HuH-7 (cell line): ENCODE measurements at regions not wholly inside any gene's neighbourhood (a gene's known extent, or its start where the extent isn't known, plus 50 kb on each side); places are given as distances from the start of the nearest gene placed in this dataset.
"Not testable (repeated sequence)": the region's sequence is repeated elsewhere in the genome, so short reads cannot be mapped to it uniquely, and the experiment has no call there.

ENCODE experiments used
- DNase-seq: peaks from one replicate; pipeline ENCODE4 v3.0.0; 2011; ENCODE audit warnings: low spot score

DNA sequence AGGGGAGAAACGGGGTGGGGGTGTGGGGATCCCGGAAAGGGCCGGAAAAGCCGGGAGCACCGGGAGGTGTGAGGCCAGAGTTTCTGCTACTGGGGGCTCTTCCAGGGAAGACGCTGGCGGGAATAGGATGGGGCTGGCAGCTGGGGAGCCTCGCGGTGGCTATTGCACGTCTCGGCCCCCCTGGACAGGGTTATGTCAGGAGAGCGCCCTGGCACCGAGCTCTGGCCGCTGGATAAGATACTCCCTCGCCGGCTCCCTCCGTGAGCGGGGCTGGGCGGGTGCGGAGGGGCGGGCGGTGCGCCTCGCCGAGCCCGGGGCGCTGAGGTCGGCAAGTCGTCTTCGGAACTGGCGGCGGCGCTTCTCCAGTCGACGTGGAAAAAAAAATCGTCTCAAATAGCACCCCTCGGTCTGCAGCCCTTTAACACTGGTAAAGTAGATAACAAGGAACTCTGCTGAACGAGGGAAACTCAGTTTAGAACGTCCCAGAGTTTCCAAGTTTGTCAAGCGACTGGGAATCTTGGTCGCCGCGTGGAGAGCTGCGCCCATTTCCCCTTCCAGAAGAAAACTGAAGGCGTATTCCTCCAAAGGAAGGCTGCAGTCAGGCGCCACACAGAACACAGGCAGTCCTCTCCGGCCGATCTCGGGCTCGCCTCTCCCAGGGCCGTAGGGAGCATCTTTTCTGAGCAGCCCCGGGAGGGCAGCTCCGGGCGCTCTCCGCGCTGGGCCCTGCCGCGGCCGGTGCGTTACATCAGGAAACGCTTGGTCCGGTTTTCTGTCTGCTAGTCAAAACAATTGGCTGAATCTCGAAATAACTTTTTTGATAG lies 115.1 kb downstream of the KCNRG start:
- DNase-seq: peak; percentile 33

DNA sequence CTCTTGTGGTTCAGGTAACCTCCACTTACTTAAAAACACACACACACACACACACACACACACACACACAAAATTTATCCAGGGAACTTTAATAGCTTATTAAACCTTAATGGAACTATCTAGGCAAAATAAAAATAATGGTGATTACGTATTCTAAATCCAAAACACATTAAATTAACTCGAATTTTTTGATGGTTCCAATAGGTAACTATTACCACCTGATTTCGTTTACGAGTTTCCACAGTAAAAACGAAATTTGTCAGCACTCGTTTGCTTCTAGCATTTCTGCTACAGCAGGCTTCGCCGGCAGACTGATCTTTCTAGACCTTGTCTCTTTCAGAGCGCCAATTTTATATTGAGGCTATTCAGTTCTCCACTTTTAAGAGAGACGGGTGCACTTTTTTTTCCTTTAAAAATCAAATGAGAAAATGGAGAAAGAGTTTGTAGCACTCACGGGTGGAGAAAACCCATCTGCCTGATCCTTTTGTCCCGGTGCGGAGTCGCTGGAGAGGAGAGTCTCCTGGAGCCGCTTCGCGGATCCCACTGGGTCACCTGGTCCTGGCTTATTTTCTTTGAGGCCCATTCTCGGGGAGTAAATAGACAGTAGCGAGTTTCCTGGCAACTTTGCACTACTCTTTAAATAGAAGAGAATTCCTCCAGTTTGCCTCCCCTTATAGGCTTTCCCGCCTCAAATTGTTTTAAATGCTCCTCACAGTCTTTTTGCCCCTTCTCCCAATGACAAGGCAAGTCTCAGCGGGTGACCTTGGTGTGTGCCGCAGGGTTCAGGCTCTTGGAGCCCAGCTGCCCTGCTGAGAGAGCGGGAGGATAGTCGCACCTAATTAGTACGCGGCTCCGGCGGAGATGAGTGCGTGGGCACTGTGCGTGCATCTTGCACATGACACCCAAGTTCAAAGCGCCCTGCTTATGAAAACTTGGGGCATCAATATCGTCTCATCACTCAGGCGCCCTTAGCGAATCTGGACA lies 117.0 kb downstream of the KCNRG start:
- DNase-seq: no peak

DNA sequence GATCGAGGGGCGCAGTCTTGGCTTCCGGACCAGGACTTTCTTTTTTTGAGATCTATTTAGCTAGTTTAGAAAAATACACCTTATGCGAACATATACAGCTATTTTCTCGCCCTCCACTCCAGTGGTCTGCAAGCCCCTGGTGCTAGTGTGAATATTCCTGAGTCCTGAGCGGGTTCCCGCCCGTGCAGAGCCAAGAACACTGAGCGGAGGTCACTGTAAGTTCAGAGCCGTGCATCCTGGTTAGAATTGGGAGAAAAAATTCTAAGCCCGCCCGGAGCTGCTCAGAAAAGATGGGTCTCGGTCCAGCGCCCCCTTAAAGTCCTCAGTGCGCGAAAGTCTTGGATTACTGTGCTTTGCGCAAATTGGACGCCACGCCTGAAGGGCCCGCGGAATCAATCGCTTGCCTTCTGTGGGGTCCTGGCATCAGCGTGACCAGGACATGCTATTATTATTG lies 117.7 kb downstream of the KCNRG start:
- DNase-seq: no peak

DNA sequence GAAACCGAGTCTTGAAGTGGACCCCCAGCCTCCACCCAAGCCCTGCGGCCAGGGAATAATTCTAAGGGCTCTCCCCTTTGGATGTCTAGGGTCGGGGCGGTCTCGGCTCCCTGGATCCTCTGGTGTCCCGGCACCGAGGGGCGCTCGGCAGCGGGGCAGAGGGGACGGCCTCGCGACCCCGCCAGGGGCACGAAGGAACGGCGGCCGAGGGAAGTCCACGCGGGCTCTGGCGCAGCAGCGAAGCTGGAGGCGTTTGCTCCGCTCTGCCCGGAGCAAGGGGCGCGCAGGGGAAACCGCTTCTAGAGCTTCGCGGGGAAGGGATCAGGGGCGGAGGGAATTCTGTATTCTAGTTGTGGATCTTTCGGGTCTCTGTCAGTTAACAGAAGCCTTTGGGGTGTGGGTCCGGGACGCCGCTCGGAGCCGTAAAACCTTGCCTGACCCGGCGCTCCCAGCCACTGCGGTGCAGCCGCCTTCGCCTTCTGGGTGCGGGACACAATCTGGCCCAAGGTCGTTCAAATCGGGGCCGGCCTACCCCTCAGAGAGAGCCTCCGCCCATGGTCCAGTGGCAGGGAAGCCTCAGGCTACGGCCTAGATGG lies 118.2 kb downstream of the KCNRG start:
- DNase-seq: no peak

DNA sequence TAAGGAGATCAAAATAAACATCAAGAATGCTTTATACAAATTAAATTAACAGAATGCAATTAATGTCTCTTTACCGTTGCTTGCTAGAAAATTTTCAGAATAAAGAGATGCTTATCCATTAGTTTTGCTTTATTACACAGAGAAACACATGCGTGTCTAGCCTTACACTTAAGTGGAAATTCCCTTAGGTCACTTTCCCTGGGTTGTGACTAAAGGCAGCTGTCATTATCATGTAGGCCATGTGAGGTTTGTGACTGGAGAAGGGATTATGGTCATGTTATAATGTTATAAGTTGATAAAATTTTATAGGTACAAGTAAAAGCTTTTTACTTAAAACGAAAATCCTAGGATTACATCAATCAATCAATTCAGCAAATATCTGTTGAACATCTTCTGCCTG lies 121.0 kb downstream of the KCNRG start:
- no peak for DNase-seq

DNA sequence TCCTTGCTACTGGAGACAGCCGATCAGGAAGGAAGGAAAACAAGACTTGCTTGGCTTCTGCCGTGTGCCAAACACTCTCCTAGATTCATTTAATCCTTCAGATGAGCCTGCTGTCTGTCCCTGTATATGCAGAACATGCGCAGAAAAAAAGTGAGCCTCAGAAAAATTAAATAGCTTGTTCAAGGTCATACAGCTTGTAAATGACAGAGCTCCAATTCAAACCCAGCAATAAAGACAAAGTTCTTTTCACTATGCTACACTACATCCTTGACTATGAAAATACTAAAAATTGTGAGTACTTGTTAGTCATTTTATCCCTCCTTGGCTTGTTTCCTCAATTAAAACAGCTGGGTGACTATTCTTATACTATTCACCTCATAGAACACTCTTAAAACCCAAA lies 121.4 kb downstream of the KCNRG start:
- no peak for DNase-seq

DNA sequence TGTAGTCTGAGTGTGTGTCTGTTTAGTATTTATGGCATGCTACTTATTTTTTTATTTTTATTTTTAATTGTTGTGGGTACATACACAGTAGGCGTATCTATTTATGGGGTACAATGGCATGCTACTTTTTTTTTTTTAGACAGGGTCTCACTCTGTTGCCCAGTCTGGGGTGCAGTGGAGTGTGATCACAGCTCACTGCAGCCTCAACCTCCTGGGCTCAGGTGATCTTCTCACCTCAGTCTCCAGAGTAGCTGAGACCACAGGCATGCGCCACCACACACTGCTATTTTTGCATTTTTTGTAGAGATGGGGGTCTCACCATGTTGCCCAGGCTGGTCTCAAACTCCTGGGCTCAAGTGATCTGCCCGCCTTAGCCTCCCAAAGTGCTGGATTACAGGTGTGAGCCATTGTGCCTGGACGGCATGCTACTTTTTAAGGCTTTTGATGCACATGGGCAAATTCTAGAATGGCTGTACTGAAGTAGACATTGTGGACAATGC lies 124.2 kb downstream of the KCNRG start:
- not testable (repeated sequence) for DNase-seq

DNA sequence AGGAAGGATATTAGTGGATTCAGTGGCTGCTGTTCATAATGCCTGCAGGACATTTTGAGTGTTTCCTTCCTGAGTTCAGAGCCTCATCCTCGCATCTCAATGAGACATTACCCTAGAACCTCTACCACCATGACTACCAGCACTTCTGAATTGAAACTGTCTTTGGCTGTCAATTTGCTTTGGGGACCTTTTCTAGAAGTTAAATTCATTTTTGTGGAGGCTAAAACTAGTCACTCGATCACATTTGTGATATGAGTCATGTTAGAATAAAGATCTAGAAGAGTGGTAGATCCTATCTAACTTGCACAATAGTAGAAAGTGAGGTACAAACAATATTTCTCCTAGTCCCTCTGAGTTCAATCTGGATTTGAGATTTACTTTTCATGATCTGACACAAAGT lies 124.9 kb downstream of the KCNRG start:
- DNase-seq: no peak

DNA sequence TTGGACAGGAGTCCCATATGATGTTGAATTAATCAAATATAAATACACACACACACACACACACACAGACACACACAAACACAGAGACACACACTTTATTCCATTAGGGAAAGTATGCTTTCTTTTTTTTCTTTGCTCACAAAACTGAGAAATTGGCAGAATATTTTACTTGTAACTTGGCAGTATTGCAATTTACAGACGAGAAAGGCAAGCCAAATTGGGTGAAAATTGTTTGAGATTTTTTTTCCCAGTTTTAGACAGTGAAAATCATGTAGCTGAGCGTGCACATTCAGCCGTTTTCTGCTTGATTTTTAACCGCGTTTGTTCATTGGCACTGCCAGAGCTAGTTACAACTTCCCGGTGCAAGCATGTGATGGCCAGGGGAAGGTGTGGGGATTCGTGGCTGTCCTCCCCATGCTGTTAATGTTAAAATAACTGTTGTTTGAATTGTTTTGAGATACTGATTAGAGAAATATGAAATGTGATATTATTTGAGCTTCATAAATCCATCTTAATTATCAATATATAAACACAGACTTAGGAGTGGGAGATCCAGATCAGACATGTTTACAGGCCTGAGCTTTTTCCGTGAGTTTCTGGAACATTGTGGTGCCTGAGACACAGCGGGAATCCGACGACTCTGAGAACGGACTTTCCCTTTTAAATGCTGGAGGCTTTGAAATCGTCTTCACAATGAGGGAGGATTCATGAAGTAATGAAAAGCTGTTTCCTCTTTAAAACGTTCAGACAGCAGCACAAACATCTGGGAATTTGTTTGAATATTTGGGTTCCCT lies 125.5 kb downstream of the KCNRG start:
- DNase-seq: no peak

DNA sequence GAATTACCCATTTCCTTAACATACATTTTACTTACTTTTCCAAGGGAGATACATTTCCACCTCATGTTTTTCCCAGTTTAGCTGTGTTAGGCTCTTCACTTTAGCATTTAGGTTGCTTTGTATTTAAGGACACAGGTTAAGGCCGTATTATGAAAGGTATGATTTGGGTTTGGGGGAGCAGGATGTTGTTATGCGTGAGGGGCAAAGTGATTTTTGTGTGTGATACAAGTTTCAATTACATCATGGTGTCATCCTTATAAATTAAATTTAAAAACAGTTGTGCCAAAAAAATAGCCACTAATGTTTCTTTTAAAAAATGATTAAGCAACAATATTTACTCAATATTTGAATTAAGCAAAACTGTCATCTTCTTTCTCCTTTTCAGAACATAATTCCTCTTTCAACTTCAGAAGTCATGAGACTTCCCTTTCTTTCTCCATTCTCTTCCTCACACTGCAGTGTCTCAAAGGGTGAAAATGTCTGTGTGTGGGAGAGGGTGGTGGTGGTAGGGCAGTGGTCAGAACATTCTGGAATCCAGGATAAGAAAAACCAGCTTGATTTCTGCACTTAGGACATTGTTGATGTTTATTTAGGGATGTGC lies 126.2 kb downstream of the KCNRG start:
- no peak for DNase-seq

DNA sequence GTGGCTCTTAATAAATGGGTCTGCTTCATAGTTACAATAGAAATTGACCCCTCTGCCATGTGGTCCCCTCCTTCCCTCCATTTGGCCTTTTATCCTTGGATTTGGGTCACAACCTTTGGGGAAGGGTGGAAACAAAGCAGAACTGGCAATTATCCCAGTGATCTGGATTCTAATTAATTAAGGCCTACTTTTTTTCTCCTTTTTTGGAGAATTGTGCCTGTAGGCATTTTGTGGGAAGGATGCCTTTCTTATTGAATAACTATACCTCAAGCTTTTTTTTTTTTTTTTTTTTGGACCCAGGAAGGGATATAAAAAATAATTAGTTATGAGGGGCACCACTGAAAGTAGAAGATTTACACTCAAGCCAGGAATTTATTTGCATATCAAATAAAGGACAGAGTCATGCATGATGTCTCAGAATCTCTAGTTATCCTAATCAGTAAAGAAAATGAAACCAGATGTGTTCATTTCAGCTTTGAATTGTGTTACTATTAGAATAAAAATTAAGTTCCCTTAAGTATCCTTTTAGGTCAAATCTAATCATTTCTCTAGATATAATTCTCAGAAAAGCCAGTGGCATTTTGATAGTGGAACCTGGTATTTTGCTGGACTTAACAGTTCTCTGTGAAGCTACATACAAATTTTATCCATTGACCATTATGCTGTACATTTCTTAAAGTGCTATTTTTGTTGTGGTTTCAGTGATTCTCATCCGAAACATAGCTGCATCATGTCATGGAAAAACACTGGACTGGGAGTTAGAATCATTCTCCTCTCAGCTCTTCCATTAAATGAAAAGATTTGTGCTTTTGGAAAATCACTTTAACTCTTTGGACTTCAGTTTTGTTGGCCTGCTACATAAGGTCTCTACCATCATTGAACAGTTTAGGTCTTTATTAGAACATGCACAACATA lies 129.3 kb downstream of the KCNRG start:
- no peak for DNase-seq

DNA sequence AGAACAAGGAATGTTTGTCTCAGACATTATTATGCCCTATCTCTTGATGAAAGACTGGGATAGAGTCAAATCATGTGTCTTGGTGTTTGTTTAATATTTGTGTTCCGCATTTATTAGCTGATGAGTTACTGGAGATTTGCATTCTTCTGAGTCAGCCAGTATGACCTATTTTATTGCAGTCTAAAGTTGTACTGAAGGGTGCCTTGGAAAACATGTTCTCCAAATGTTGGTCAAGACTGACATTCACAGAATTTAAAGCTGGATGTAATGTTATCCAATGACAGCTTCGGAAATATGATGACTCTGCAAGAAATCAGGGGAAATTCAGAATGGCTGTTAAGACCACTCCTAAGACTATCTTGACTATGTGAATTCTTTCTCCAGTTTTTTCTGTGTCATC lies 134.0 kb downstream of the KCNRG start:
- no peak for DNase-seq

DNA sequence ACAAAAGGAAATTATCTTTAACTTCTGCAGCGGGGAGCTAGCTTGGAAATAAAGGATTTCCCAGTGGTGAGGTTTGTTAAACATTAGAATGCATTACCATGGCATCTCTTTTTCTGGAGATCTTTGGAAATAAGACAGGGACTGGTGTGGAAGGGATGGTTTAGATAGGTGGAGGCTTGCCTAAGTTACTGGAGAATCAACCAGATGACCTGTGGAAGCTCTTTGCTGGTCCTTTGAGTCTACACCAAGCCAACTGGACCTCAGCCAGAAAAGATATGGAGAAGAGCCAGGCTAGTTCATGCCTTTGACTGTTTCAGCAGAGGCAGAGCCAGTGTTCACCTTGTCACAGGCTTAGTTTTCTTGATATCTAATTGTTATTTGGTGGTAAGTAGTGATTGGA lies 134.7 kb downstream of the KCNRG start:
- DNase-seq: no peak

DNA sequence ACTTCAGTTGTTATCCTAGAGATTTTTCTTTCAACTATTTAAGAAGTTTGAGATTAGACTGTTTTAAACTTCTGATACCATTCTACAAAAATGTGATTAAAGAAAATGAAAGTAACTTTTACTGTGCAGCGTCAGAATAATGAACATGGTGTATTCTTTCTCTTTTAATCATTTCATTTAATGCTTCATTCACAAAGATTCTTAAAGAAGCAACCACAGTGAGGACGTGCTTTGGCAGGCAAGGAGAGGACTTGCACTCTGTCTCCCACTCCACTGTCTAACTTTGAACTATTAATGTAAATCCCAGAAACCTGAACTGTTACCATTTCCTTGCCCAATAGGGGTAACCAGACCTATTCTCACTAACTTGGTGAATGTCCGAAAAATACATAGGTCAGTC lies 137.0 kb downstream of the KCNRG start:
- no peak for DNase-seq

DNA sequence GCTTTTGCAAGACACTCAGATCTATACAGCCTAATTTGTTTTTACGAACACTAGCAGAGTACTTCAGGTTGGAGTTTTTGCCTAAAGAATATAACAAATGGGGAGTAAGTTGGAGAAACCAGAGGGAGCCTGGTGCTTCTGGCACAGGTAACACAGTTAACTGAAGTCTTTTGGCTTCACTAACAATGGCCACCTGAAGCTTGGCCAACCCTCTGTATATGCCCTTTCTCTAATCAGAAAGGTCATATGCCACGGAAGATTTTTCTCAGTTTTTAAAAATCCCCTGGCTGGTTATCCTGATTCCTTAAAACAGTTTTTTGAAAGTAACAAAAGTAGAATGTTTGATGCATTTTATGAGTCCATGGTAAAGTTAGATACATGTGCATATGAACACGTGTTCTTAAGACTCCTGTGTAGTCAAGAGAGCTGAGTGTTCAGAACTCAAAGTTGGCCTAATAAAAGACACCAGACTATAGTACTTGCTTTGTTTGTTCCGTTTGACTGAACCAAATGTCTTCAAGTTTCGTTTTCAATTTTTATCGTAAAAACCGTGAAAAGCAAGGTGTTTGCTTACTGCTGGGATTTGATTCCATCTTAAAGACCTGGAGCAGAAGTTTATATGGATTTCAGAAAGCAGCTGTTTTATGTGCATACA lies 137.5 kb downstream of the KCNRG start:
- no peak for DNase-seq

DNA sequence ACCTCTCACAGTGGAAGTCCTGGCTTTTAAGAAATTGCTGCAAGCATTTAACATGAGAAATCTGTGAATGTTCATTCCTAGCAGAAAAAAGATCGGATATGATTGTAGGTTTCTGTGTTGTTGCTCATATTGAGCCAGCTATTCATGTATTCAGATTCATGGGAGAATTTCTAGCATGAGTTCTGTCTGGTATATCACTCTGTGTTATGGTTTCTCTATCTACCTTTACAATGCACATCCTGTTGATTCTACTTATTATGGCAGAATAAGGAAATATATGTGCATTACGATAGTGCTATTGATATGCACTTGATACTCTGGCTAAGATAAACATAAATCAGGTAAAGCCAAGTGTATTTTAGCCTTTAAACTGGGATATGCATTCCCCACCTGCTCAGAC lies 138.2 kb downstream of the KCNRG start:
- no peak for DNase-seq

DNA sequence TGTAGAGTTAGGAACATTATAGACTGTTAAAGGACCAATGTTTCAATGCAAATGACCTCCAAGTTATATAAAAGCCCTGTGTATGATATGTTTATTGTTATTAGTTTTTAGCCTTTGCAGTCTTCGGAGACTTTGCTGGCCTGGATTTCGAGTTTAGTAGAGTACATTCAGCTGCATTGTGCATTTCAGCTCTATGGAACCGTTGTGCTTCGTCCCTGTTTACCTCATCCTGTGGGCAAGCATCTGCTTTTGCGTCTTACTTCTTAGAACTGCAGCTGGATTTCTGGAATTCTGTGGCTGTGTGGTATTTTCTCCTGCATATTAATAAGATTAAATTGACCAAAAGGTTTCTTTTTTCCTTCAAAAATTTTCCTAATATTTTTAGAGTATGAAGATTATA lies 138.6 kb downstream of the KCNRG start:
- DNase-seq: no peak

DNA sequence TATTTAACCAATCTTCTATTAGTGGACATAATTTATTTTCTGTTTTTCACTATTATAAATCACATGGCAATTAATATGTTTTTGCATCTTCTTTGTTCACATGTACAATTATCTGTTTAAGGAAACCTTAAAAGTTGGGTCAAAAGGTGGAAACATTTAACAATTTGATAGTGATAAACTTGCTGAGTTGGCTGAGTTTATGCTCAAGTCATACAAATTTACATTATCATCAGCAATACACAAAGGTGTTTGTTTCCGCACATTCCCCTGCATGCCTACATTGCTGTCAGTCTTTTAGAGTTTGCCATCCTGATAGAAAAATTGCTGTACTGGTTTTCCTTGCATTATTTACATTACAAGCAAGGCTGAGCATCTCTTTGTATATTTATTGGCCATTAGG lies 139.5 kb downstream of the KCNRG start:
- no peak for DNase-seq

DNA sequence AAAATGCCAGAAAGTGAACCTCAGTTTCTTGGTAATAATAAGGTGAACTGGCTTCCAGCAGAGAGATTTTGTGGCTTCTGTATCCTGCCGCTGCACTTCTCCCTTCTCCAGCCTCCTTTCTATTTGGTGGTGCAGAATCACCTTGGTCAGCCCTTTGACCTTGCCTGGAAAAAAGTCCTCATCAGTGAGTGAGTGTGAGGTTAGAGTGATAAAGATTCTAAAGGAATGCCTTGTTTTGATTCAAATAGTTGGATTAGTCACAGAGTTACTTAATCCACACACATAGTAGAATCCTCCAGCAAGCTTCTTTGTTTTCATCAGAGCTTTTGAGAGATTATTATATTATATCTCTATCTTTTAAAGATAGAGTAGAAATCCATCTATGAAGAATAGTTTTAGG lies 140.9 kb downstream of the KCNRG start:
- DNase-seq: no peak
